ENCODE measurements at regions not wholly inside any gene's neighbourhood (a gene's known extent, or its start where the extent isn't known, plus 50 kb on each side); places are given as distances from the start of the nearest gene placed in this dataset.

- no peaks in the 10 kb centered on the region for H3K9me3 Mint-ChIP-seq (ENCODE audit: low read depth, unreplicated experiment)
- CTCF ChIA-PET, result no interaction called here
- H3K36me3 Mint-ChIP-seq (ENCODE audit: insufficient read depth, unreplicated experiment), result no peaks in the 10 kb centered on the region
- H3K27me3 Mint-ChIP-seq (ENCODE audit: unreplicated experiment), result no peaks in the 10 kb centered on the region
- TF ChIP-seq, protein P1, sequence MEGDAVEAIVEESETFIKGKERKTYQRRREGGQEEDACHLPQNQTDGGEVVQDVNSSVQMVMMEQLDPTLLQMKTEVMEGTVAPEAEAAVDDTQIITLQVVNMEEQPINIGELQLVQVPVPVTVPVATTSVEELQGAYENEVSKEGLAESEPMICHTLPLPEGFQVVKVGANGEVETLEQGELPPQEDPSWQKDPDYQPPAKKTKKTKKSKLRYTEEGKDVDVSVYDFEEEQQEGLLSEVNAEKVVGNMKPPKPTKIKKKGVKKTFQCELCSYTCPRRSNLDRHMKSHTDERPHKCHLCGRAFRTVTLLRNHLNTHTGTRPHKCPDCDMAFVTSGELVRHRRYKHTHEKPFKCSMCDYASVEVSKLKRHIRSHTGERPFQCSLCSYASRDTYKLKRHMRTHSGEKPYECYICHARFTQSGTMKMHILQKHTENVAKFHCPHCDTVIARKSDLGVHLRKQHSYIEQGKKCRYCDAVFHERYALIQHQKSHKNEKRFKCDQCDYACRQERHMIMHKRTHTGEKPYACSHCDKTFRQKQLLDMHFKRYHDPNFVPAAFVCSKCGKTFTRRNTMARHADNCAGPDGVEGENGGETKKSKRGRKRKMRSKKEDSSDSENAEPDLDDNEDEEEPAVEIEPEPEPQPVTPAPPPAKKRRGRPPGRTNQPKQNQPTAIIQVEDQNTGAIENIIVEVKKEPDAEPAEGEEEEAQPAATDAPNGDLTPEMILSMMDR (IDR thresholded peaks at IDR 0.05; ENCODE audit: unreplicated experiment), result no peak
- H3K4me3 Mint-ChIP-seq (ENCODE audit: low read depth, unreplicated experiment), result no peak overlapping the region
- H3K4me1 Mint-ChIP-seq (ENCODE audit: low read depth, unreplicated experiment), result no peaks in the 10 kb centered on the region
- no TSS peak for BruUV-seq (replicated peaks)
- H3K27ac Mint-ChIP-seq (ENCODE audit: unreplicated experiment), result no peak overlapping the region
- intact Hi-C loops (cut with micrococcal nuclease; ENCODE audit: unreplicated experiment), result no loop called here
- DNase-seq, result no peak
These were observed 263.0 kb upstream of the G2E3 start for GRCh38 chr14:30295980-30296379.

- no peak overlapping the region for H3K4me3 Mint-ChIP-seq (ENCODE audit: low read depth, unreplicated experiment)
- no peak for DNase-seq
- H3K27me3 Mint-ChIP-seq (ENCODE audit: unreplicated experiment), result no peaks in the 10 kb centered on the region
- CTCF ChIA-PET, result no interaction called here
- H3K36me3 Mint-ChIP-seq (ENCODE audit: insufficient read depth, unreplicated experiment), result no peaks in the 10 kb centered on the region
- TF ChIP-seq, protein P1 (IDR thresholded peaks at IDR 0.05; ENCODE audit: unreplicated experiment), result no peak
- no peak overlapping the region for H3K27ac Mint-ChIP-seq (ENCODE audit: unreplicated experiment)
- no peaks in the 10 kb centered on the region for H3K9me3 Mint-ChIP-seq (ENCODE audit: low read depth, unreplicated experiment)
- BruUV-seq (replicated peaks), result no TSS peak
- H3K4me1 Mint-ChIP-seq (ENCODE audit: low read depth, unreplicated experiment), result no peaks in the 10 kb centered on the region
- intact Hi-C loops (cut with micrococcal nuclease; ENCODE audit: unreplicated experiment), result no loop called here
These were observed 262.0 kb upstream of the G2E3 start for GRCh38 chr14:30296931-30297405.

DNA sequence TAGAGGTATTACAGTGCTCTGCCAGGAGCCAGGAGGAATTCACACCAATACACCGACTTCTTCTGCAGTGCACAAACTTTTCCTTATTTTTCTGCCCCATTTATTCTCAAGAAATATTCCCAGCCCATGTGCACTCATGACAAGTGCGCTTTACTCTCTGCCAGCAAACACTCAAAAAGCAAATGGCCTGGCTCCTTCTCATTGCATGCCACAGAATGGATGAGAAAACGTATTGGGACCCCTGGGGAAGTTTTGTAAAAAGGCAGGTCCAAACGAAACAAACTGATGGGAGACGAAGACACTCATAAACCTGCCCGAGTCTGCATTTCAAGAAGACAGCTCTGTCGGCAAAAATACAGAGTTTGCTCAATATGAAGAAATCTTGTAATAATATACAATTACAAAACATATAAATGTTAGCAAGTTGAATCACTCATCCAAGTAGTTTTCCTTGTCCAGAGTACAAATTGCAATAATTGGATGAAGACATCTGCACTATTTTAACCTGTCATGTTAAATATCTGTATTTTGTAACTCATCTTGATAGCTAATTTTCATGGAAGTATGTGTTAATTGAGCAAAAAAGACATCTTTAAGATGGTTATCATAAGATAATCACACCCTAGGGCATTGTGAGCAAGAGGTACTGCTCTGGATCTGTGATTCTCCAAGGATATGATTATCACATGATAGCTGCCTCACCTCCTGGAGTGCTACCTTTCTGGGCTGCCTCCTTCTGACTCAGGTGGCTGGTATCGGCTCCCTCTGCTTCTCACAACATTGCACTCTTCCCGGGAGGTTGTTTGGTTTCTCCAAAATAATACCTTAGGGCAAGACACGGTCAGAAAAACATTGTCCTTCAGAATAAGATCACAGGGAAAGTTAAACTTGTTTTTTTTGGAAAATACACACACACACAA is 260.8 kb upstream of the G2E3 start:
- BruUV-seq (replicated peaks), result no TSS peak
- no peaks in the 10 kb centered on the region for H3K4me1 Mint-ChIP-seq (ENCODE audit: low read depth, unreplicated experiment)
- CTCF ChIA-PET, result interaction anchor here (0.5 kb wide), 1 partner anchor 46 kb away, joined by 3 read pairs; no protein-coding TSS in a partner anchor
- H3K27ac Mint-ChIP-seq (ENCODE audit: unreplicated experiment), result no peak overlapping the region
- TF ChIP-seq, protein P1 (IDR thresholded peaks at IDR 0.05; ENCODE audit: unreplicated experiment), result no peak
- no peaks in the 10 kb centered on the region for H3K36me3 Mint-ChIP-seq (ENCODE audit: insufficient read depth, unreplicated experiment)
- no peak overlapping the region for H3K4me3 Mint-ChIP-seq (ENCODE audit: low read depth, unreplicated experiment)
- DNase-seq, result no peak
- intact Hi-C loops (cut with micrococcal nuclease; ENCODE audit: unreplicated experiment), result no loop called here
- no peaks in the 10 kb centered on the region for H3K27me3 Mint-ChIP-seq (ENCODE audit: unreplicated experiment)
- H3K9me3 Mint-ChIP-seq (ENCODE audit: low read depth, unreplicated experiment), result no peaks in the 10 kb centered on the region

DNA sequence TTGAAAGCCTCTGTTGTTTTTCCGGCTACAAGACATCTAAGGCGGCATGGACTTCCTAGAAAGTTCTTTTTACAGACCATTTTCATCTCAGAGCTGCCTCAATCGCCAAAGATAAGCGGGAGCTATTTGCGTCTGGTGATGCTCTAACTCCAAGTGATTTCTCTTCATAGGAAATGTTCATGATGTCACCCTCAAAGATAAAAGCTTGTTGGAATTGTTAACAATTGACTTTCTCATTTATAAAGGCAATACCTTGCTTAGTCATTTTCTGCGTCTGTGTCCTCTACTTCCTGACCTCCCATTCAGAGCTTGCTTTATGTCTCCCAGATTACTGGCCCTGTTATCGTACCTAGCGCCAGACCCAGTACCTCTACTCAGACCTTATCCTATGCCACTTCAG is 259.0 kb upstream of the G2E3 start:
- Mint-ChIP-seq H3K4me1 (ENCODE audit: low read depth, unreplicated experiment) (no peaks in the 10 kb centered on the region), H3K9me3 (ENCODE audit: low read depth, unreplicated experiment) (no peaks in the 10 kb centered on the region)

More for the DNA sequence above, 259.0 kb upstream of the G2E3 start:
- no TSS peak for BruUV-seq (replicated peaks)
- no peak for DNase-seq
- Mint-ChIP-seq H3K36me3 (ENCODE audit: insufficient read depth, unreplicated experiment) (no peaks in the 10 kb centered on the region), H3K27ac (ENCODE audit: unreplicated experiment) (no peak overlapping the region), H3K27me3 (ENCODE audit: unreplicated experiment) (peaks cover under 1% of the 10 kb centered on the region), H3K4me3 (ENCODE audit: low read depth, unreplicated experiment) (no peak overlapping the region)
- intact Hi-C loops (cut with micrococcal nuclease; ENCODE audit: unreplicated experiment), result no loop called here
- TF ChIP-seq, protein P1 (IDR thresholded peaks at IDR 0.05; ENCODE audit: unreplicated experiment), result no peak
- CTCF ChIA-PET, result interaction anchor here (0.7 kb wide), 2 partner anchors 204 to 219 kb away, joined by 3 to 7 read pairs; no protein-coding TSS in a partner anchor
